DND-41 (cell line): ENCODE measurements at regions not wholly inside any gene's neighbourhood (a gene's known extent, or its start where the extent isn't known, plus 50 kb on each side); places are given as distances from the start of the nearest gene placed in this dataset.

Experiments used
- ATAC-seq: fragments of 200-7000 bp; cut with Tn5 transposase; 3 replicates; pipeline ENCODE4 v1.9.1; 2021; ENCODE audit warnings: low read depth; ENCODE audit not compliant: insufficient read depth
- DNase-seq: peaks from one replicate; pipeline ENCODE4 v3.0.0-alpha.2; 2020
- H2AFZ ChIP-seq: 2 replicates; pipeline ENCODE4 v1.6.0; 2012; ENCODE audit warnings: low read depth, low read length
- H3K27ac ChIP-seq: 2 replicates; pipeline ENCODE4 v1.5.1; 2012; ENCODE audit warnings: low read length, inconsistent platforms
- H3K27me3 ChIP-seq: fragments of 200-600 bp; sonication (generic); 2 replicates; pipeline ENCODE4 v1.6.0; 2012; ENCODE audit warnings: low read length, mild to moderate bottlenecking, inconsistent platforms; ENCODE audit not compliant: insufficient read depth, poor library complexity
- H3K36me3 ChIP-seq: 2 replicates; pipeline ENCODE4 v1.5.1; 2012; ENCODE audit warnings: low read length, inconsistent platforms; ENCODE audit not compliant: insufficient read depth
- H3K4me1 ChIP-seq: 2 replicates; pipeline ENCODE4 v1.5.1; 2012; ENCODE audit warnings: mild to moderate bottlenecking, low read length; ENCODE audit not compliant: insufficient read depth
- H3K4me2 ChIP-seq: 2 replicates; pipeline ENCODE4 v1.6.0; 2012; ENCODE audit warnings: mild to moderate bottlenecking, moderate library complexity, low read length, inconsistent platforms; ENCODE audit not compliant: insufficient read depth
- H3K4me3 ChIP-seq, 2 experiments: fragments of 200-600 bp in 1 of 2; shearing (Covaris generic) in 1 of 2; 2 replicates each; pipeline ENCODE4 v1.5.1; 2012 to 2016; ENCODE audit warnings: inconsistent platforms in 2 of 2, low read length in 2 of 2, mild to moderate bottlenecking in 2 of 2, low read depth in 1 of 2, moderate library complexity in 1 of 2
- H3K79me2 ChIP-seq: 2 replicates; pipeline ENCODE4 v1.6.0; 2012; ENCODE audit warnings: low read length, inconsistent platforms; ENCODE audit not compliant: insufficient read depth
- H3K9ac ChIP-seq: 2 replicates; pipeline ENCODE4 v1.6.0; 2012; ENCODE audit warnings: low read depth, mild to moderate bottlenecking, inconsistent platforms, low read length, moderate library complexity
- H3K9me3 ChIP-seq: 2 replicates; pipeline ENCODE4 v1.5.1; 2012; ENCODE audit warnings: low read length, moderate library complexity, mild to moderate bottlenecking, inconsistent platforms; ENCODE audit not compliant: insufficient read depth, severe bottlenecking
- H4K20me1 ChIP-seq: 2 replicates; pipeline ENCODE4 v1.6.0; 2012; ENCODE audit warnings: low read length; ENCODE audit not compliant: insufficient read depth
- CTCF ChIP-seq: IDR thresholded peaks from 2 replicates; pipeline ENCODE4 v1.5.1; 2012; ENCODE audit warnings: borderline replicate concordance, low read length, moderate library complexity, mild to moderate bottlenecking; ENCODE audit not compliant: poor library complexity, severe bottlenecking; ENCODE audit errors: extremely low read depth
- EZH2 ChIP-seq: IDR thresholded peaks from 3 replicates; pipeline ENCODE4 v1.6.1; 2012; ENCODE audit warnings: borderline replicate concordance, low read depth, mild to moderate bottlenecking, moderate library complexity, low read length, inconsistent platforms; ENCODE audit not compliant: severe bottlenecking

- TF ChIP-seq EZH2: no peak
- no peak for TF ChIP-seq CTCF
- H3K27ac ChIP-seq: no peak overlapping the region
- no peaks in the 10 kb centered on the region for H3K36me3 ChIP-seq
- H2AFZ ChIP-seq: no peak overlapping the region
- no peaks in the 10 kb centered on the region for H4K20me1 ChIP-seq
- no peak overlapping the region for H3K9ac ChIP-seq
- DNase-seq (no peak), ATAC-seq (no peak)
- H3K4me1 ChIP-seq: no peaks in the 10 kb centered on the region
- no peak overlapping the region for H3K4me2 ChIP-seq
- no peaks in the 10 kb centered on the region for H3K79me2 ChIP-seq
- H3K27me3 ChIP-seq: no peaks in the 10 kb centered on the region
- H3K4me3 ChIP-seq: no peak overlapping the region
- no peaks in the 10 kb centered on the region for H3K9me3 ChIP-seq
Measured at GRCh38 chr6:50661636-50662035, 51.7 kb upstream of the TFAP2D start.
